ENCODE measurements at regions not wholly inside any gene's neighbourhood (a gene's known extent, or its start where the extent isn't known, plus 50 kb on each side); places are given as distances from the start of the nearest gene placed in this dataset.

- H3K4me1 ChIP-seq (ENCODE audit: insufficient read depth, low read length), result peaks cover 61% of the 10 kb centered on the region
- H3K27ac ChIP-seq (ENCODE audit: low read depth, low read length), result no peak overlapping the region
- Mint-ChIP-seq H3K4me3 (peak overlapping the region in 4 of 7 donors; percentile 24 to 89 (median 58)), H3K27me3 (no peaks in the 10 kb centered on the region), H3K36me3 (no peaks in the 10 kb centered on the region), H3K4me1 (peaks cover 0 to 3% (median 1%) of the 10 kb centered on the region in 3 donors), H3K9me3 (no peaks in the 10 kb centered on the region), H3K27ac (peak overlapping the region in 1 of 8 donors; percentile 85)
- no peak overlapping the region for H3K4me3 ChIP-seq (ENCODE audit: low read length)
- no peaks in the 10 kb centered on the region for H3K36me3 ChIP-seq (ENCODE audit: insufficient read depth, low read length)
- DNase-seq, result peak in 2 of 5 donors; percentile 58 to 78
- H3K9me3 ChIP-seq (ENCODE audit: low read length), result no peaks in the 10 kb centered on the region
- no peaks in the 10 kb centered on the region for H3K27me3 ChIP-seq (ENCODE audit: insufficient read depth, low read length, poor library complexity, severe bottlenecking)
- ChIA-PET POLR2A (interaction anchor here (0.6 to 1.0 kb wide), 4 partner anchors 10 to 353 kb away, joined by 3 to 5 read pairs (median 4); no protein-coding TSS in a partner anchor), CTCF (interaction anchor here (1.8 to 9.9 kb wide), 3 partner anchors 11 to 337 kb away, joined by 6 to 89 read pairs (median 76); partner anchors contain the start of genes ARFIP1 and TIGD4)
Measured at GRCh38 chr4:153116291-153116680, 88.0 kb upstream of the TRIM2 start.

- Histone ChIP-seq H3K27ac (ENCODE audit: low read depth, low read length) (no peak overlapping the region), H3K4me3 (ENCODE audit: low read length) (no peak overlapping the region), H3K27me3 (ENCODE audit: insufficient read depth, low read length, poor library complexity, severe bottlenecking) (no peaks in the 10 kb centered on the region), H3K36me3 (ENCODE audit: insufficient read depth, low read length) (no peaks in the 10 kb centered on the region), H3K4me1 (ENCODE audit: insufficient read depth, low read length) (peaks cover 57% of the 10 kb centered on the region), H3K9me3 (ENCODE audit: low read length) (no peaks in the 10 kb centered on the region)
- POLR2A ChIA-PET, result interaction anchor here (0.7 kb wide), 1 partner anchor 353 kb away, joined by 5 read pairs; no protein-coding TSS in a partner anchor
- peak overlapping the region in 2 of 8 donors; percentile 26 to 88 for H3K27ac Mint-ChIP-seq
- CTCF ChIA-PET, result interaction anchor here (0.8 to 9.9 kb wide), 3 partner anchors 10 to 37 kb away, joined by 3 to 89 read pairs (median 76); no protein-coding TSS in a partner anchor
- peak overlapping the region in 3 of 7 donors; percentile 13 to 80 (median 41) for H3K4me3 Mint-ChIP-seq
- H3K27me3 Mint-ChIP-seq, result no peaks in the 10 kb centered on the region
- H3K36me3 Mint-ChIP-seq, result no peaks in the 10 kb centered on the region
- H3K4me1 Mint-ChIP-seq, result peaks cover 0 to 3% (median 1%) of the 10 kb centered on the region in 3 donors
- DNase-seq, result no peak
- H3K9me3 Mint-ChIP-seq, result no peaks in the 10 kb centered on the region
Measured at GRCh38 chr4:153116801-153117200, 87.4 kb upstream of the TRIM2 start.

GRCh38 chr4:153117554-153117953, 86.7 kb upstream of the TRIM2 start:
- H3K27ac Mint-ChIP-seq, result peak overlapping the region in 4 of 8 donors; percentile 0 to 73 (median 54)
- H3K4me3 Mint-ChIP-seq, result peak overlapping the region in 1 of 7 donors; percentile 71
- no peaks in the 10 kb centered on the region for H3K9me3 Mint-ChIP-seq
- Histone ChIP-seq H3K9me3 (ENCODE audit: low read length) (no peaks in the 10 kb centered on the region), H3K27ac (ENCODE audit: low read depth, low read length) (no peak overlapping the region), H3K4me1 (ENCODE audit: insufficient read depth, low read length) (peaks cover 50% of the 10 kb centered on the region), H3K4me3 (ENCODE audit: low read length) (no peak overlapping the region), H3K27me3 (ENCODE audit: insufficient read depth, low read length, poor library complexity, severe bottlenecking) (no peaks in the 10 kb centered on the region), H3K36me3 (ENCODE audit: insufficient read depth, low read length) (no peaks in the 10 kb centered on the region)
- CTCF ChIA-PET, result interaction anchor here (0.8 to 9.9 kb wide), 3 partner anchors 9 to 38 kb away, joined by 3 to 89 read pairs (median 76); no protein-coding TSS in a partner anchor
- peaks cover 0 to 3% (median 1%) of the 10 kb centered on the region in 3 donors for H3K4me1 Mint-ChIP-seq
- H3K27me3 Mint-ChIP-seq, result no peaks in the 10 kb centered on the region
- no peaks in the 10 kb centered on the region for H3K36me3 Mint-ChIP-seq
- POLR2A ChIA-PET, result no interaction called here
- no peak for DNase-seq

GRCh38 chr4:153119626-153120025, 84.6 kb upstream of the TRIM2 start:
- ChIA-PET CTCF (interaction anchor here (1.3 kb wide), 1 partner anchor 8 kb away, joined by 9 read pairs; no protein-coding TSS in a partner anchor), POLR2A (no interaction called here)
- Histone ChIP-seq H3K36me3 (ENCODE audit: insufficient read depth, low read length) (no peaks in the 10 kb centered on the region), H3K4me3 (ENCODE audit: low read length) (no peak overlapping the region), H3K4me1 (ENCODE audit: insufficient read depth, low read length) (peaks cover 29% of the 10 kb centered on the region), H3K27me3 (ENCODE audit: insufficient read depth, low read length, poor library complexity, severe bottlenecking) (no peaks in the 10 kb centered on the region), H3K9me3 (ENCODE audit: low read length) (no peaks in the 10 kb centered on the region), H3K27ac (ENCODE audit: low read depth, low read length) (no peak overlapping the region)
- Mint-ChIP-seq H3K4me3 (no peak overlapping the region), H3K36me3 (no peaks in the 10 kb centered on the region), H3K27me3 (no peaks in the 10 kb centered on the region), H3K27ac (peak overlapping the region in 1 of 8 donors; percentile 89), H3K4me1 (peaks cover 0 to 3% (median 1%) of the 10 kb centered on the region in 3 donors), H3K9me3 (no peaks in the 10 kb centered on the region)
- DNase-seq, result no peak

GRCh38 chr4:153120235-153120634, 84.0 kb upstream of the TRIM2 start:
- Histone ChIP-seq H3K27ac (ENCODE audit: low read depth, low read length) (no peak overlapping the region), H3K4me3 (ENCODE audit: low read length) (no peak overlapping the region), H3K27me3 (ENCODE audit: insufficient read depth, low read length, poor library complexity, severe bottlenecking) (no peaks in the 10 kb centered on the region), H3K9me3 (ENCODE audit: low read length) (no peaks in the 10 kb centered on the region), H3K36me3 (ENCODE audit: insufficient read depth, low read length) (no peaks in the 10 kb centered on the region), H3K4me1 (ENCODE audit: insufficient read depth, low read length) (peaks cover 23% of the 10 kb centered on the region)
- DNase-seq, result no peak
- Mint-ChIP-seq H3K36me3 (no peaks in the 10 kb centered on the region), H3K27ac (no peak overlapping the region), H3K4me3 (no peak overlapping the region), H3K27me3 (no peaks in the 10 kb centered on the region), H3K9me3 (no peaks in the 10 kb centered on the region), H3K4me1 (peaks cover 0 to 3% (median 1%) of the 10 kb centered on the region in 3 donors)
- ChIA-PET POLR2A (no interaction called here), CTCF (interaction anchor here (1.0 to 9.5 kb wide), 3 partner anchors 8 to 523 kb away, joined by 3 to 236 read pairs (median 4); no protein-coding TSS in a partner anchor)

GRCh38 chr4:153122855-153123254, 81.4 kb upstream of the TRIM2 start:
- no peaks in the 10 kb centered on the region for H3K36me3 ChIP-seq (ENCODE audit: insufficient read depth, low read length)
- Mint-ChIP-seq H3K9me3 (no peaks in the 10 kb centered on the region), H3K36me3 (no peaks in the 10 kb centered on the region), H3K4me1 (peaks cover 3 to 7% (median 3%) of the 10 kb centered on the region in 3 donors), H3K27ac (no peak overlapping the region), H3K27me3 (no peaks in the 10 kb centered on the region), H3K4me3 (no peak overlapping the region)
- ChIA-PET CTCF (interaction anchor here (9.5 kb wide), 1 partner anchor 40 kb away, joined by 236 read pairs; no protein-coding TSS in a partner anchor), POLR2A (no interaction called here)
- H3K27ac ChIP-seq (ENCODE audit: low read depth, low read length), result no peak overlapping the region
- no peaks in the 10 kb centered on the region for H3K9me3 ChIP-seq (ENCODE audit: low read length)
- no peaks in the 10 kb centered on the region for H3K27me3 ChIP-seq (ENCODE audit: insufficient read depth, low read length, poor library complexity, severe bottlenecking)
- DNase-seq, result no peak
- no peaks in the 10 kb centered on the region for H3K4me1 ChIP-seq (ENCODE audit: insufficient read depth, low read length)
- H3K4me3 ChIP-seq (ENCODE audit: low read length), result no peak overlapping the region

- POLR2A ChIA-PET, result no interaction called here
- no peak overlapping the region for H3K27ac ChIP-seq (ENCODE audit: low read depth, low read length)
- Mint-ChIP-seq H3K36me3 (no peaks in the 10 kb centered on the region), H3K4me3 (no peak overlapping the region), H3K4me1 (peaks cover 2 to 5% (median 5%) of the 10 kb centered on the region in 3 donors), H3K9me3 (no peaks in the 10 kb centered on the region), H3K27ac (no peak overlapping the region), H3K27me3 (no peaks in the 10 kb centered on the region)
- no peaks in the 10 kb centered on the region for H3K9me3 ChIP-seq (ENCODE audit: low read length)
- CTCF ChIA-PET, result interaction anchor here (0.7 to 9.5 kb wide), 15 partner anchors 11 to 517 kb away, joined by 3 to 236 read pairs (median 12); partner anchors contain the start of genes ARFIP1 and TIGD4
- no peak for DNase-seq
- H3K36me3 ChIP-seq (ENCODE audit: insufficient read depth, low read length), result no peaks in the 10 kb centered on the region
- no peaks in the 10 kb centered on the region for H3K27me3 ChIP-seq (ENCODE audit: insufficient read depth, low read length, poor library complexity, severe bottlenecking)
- H3K4me3 ChIP-seq (ENCODE audit: low read length), result no peak overlapping the region
- H3K4me1 ChIP-seq (ENCODE audit: insufficient read depth, low read length), result no peaks in the 10 kb centered on the region
Measured at GRCh38 chr4:153126137-153126536, 78.1 kb upstream of the TRIM2 start.

- H3K9me3 Mint-ChIP-seq, result no peaks in the 10 kb centered on the region
- Histone ChIP-seq H3K36me3 (ENCODE audit: insufficient read depth, low read length) (no peaks in the 10 kb centered on the region), H3K9me3 (ENCODE audit: low read length) (no peaks in the 10 kb centered on the region), H3K4me3 (ENCODE audit: low read length) (no peak overlapping the region), H3K27ac (ENCODE audit: low read depth, low read length) (no peak overlapping the region), H3K4me1 (ENCODE audit: insufficient read depth, low read length) (no peaks in the 10 kb centered on the region), H3K27me3 (ENCODE audit: insufficient read depth, low read length, poor library complexity, severe bottlenecking) (no peaks in the 10 kb centered on the region)
- H3K4me3 Mint-ChIP-seq, result no peak overlapping the region
- H3K27ac Mint-ChIP-seq, result peak overlapping the region in 2 of 8 donors; percentile 8 to 71
- ChIA-PET POLR2A (interaction anchor here (0.6 to 1.9 kb wide), 3 partner anchors 12 to 645 kb away, joined by 4 to 11 read pairs (median 4); no protein-coding TSS in a partner anchor), CTCF (interaction anchor here (0.6 to 9.5 kb wide), 28 partner anchors 9 to 663 kb away, joined by 3 to 236 read pairs (median 4); partner anchors contain the start of genes ARFIP1 and TIGD4)
- no peaks in the 10 kb centered on the region for H3K27me3 Mint-ChIP-seq
- peak; percentile 71 to 83 (median 75) for DNase-seq
- H3K4me1 Mint-ChIP-seq, result peaks cover 2 to 5% (median 5%) of the 10 kb centered on the region in 3 donors
- H3K36me3 Mint-ChIP-seq, result no peaks in the 10 kb centered on the region
Measured at GRCh38 chr4:153127760-153128494, 76.3 kb upstream of the TRIM2 start.

Data from CD8-positive, alpha-beta memory T cell (primary cell).